Urinary bladder (tissue), 3 donors: ENCODE measurements at regions not wholly inside any gene's neighbourhood (a gene's known extent, or its start where the extent isn't known, plus 50 kb on each side); places are given as distances from the start of the nearest gene placed in this dataset.

Experiments
- DNase-seq: peaks from one replicate; pipeline ENCODE4 v3.0.0-alpha.2; 2015; ENCODE audit errors: extremely low spot score
- H3K27ac ChIP-seq: one replicate; pipeline ENCODE4 v1.5.1; 2013; ENCODE audit warnings: low read depth, mild to moderate bottlenecking, moderate library complexity
- H3K36me3 ChIP-seq: one replicate; pipeline ENCODE4 v1.6.1; 2013; ENCODE audit warnings: mild to moderate bottlenecking, moderate library complexity; ENCODE audit not compliant: insufficient read depth
- H3K4me1 ChIP-seq: one replicate; pipeline ENCODE4 v1.6.1; 2013; ENCODE audit warnings: mild to moderate bottlenecking, moderate library complexity; ENCODE audit not compliant: insufficient read depth
- H3K4me3 ChIP-seq: one replicate; pipeline ENCODE4 v1.5.1; 2013; ENCODE audit warnings: low read depth, low read length
- WGBS: extraction: QIAGEN DNeasy Blood & Tissue Kit; methylation state at CpG from one replicate; pipeline ENCODE4 v1.1.7; 2013; 5-methylcytosine and 5-hydroxymethylcytosine counted together
- donor health status: healthy with polysubstance abuse.
- donor health status: healthy.

DNA sequence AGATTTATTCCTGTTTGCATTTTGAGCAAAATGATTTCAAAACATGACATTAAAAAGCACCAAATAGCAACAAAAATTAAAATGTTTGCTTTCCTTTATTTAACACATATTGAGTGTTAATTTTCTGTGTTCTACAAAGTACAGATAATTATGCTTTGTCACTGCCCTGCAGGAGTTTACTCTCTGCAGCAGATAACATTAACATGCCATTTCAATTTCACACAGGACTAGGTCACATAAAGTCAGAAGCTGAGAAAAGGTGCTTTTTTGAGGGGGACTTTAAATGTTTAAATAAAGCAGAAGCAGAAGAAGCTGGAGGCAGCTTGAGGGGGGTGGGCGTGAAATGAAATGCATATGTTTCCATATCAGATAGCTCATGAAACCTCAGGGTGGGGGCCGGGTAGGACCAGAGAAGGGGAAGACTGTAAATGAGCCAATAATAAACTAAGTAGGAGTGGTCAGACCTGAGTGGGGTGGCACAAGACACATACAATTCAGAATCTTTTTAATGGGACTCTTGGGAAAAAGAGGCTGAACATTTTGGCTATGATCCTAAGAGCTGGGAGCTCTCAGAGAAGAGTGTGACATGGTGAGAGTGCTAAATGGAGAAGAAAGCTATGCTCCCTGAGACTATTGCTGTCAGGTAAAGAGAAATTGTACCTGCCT lies 387.5 kb downstream of the FAM170A start:
- Histone ChIP-seq H3K4me3 (no peak overlapping the region), H3K4me1 (no peaks in the 10 kb centered on the region), H3K27ac (no peak overlapping the region), H3K36me3 (no peaks in the 10 kb centered on the region)
- no peak for DNase-seq
- WGBS: 71% methylated on average over 2 of the region's 2 CpGs

DNA sequence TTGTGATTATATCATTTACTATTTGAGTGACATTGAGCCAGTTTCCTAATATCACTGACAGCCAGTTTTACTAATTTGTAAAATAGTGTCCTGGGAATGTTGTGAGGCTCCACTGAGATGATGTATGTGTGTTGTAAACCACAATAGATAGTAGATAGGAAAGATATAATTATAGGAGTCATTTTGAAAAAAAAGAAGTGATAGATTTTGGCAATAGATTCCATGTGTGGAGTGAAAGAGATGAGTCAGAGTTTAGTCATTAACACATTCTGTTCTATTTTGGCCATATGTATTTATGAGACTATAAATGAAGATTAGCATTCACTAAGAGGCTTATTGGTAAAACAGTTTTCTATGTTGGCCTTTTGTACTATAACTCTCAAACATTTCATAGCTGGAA lies 388.2 kb downstream of the FAM170A start:
- H3K27ac ChIP-seq: no peak overlapping the region
- no peaks in the 10 kb centered on the region for H3K4me1 ChIP-seq
- no peak for DNase-seq
- H3K36me3 ChIP-seq: no peaks in the 10 kb centered on the region
- H3K4me3 ChIP-seq: no peak overlapping the region

DNA sequence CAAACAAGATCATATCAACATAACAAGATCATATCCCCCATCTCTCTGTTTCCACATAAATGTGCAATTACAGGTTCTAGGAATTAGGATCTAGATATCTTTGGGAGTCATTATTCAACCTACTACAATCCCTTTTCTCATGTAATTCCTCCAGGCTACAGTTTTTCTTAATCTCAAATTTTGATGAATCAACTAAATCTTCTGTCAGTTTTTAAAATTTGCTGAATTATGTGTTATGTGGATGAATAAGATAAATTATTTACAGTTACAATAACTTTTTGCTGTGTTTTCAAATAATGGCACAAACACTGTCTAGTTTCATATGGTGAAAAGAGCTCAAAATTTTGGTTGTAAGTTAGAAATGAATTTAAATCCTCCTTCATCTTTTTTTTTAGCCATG lies 405.8 kb downstream of the FAM170A start:
- DNase-seq: no peak
- Histone ChIP-seq H3K36me3 (no peaks in the 10 kb centered on the region), H3K27ac (no peak overlapping the region), H3K4me1 (no peaks in the 10 kb centered on the region), H3K4me3 (no peak overlapping the region)

DNA sequence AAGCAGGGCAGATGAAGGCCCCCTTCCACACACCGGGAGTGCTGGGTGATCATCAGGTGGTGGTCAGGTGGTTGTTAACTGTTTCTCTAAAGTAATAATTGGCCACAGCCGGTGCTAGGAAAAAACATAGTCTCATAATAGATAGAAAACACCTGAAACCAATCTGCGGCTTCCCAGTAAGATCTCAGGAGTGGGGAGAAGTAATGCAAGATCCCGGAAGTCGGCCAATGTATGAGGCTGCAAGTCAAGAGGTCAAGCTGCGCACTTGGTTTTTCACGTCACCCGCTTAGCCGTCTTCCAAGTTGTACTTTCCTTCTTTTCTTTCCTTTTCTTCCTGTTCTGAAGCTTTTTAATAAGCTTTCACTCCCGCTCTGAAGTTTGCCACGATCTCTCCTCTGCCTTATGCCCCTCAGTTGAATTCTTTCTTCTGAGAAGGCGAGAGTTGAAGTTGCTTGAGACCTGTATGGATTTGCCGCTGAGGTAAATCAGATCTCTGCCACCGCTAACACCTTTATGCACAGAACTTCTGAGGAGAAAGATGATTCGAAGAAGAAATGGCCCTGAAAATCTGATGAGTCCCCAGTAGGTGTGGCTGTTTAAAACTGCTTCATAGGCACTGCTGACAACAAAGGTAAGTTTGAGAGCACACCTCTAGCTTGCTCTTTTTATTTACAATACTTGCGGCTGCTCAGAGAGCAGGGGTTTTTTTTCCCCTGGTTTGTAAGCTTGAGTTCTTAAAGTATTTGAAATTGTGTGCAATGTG lies 406.6 kb downstream of the FAM170A start:
- Histone ChIP-seq H3K4me3 (no peak overlapping the region), H3K27ac (no peak overlapping the region), H3K36me3 (no peaks in the 10 kb centered on the region), H3K4me1 (no peaks in the 10 kb centered on the region)
- no peak for DNase-seq
- 94% methylated on average over 16 of the region's 16 CpGs for WGBS

DNA sequence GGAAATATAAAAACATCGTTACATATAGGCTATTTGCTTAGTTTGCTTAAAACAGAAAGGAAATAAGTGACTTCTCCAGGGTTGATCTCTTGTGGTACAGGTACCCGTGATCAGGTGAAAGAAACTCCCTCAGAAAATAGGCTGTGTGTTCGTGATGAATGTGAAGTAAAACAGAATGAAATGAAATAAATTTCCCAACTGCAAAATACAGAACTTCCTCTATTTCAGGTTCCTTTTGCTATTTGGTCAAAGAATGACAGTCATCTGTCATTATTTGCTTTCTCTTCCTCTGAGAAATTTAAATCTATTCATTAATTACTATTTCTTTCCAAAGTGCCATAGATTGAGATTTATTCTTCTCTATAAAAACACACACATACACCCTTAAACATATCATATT lies 408.1 kb downstream of the FAM170A start:
- H3K27ac ChIP-seq: no peak overlapping the region
- no peak for DNase-seq
- no peaks in the 10 kb centered on the region for H3K4me1 ChIP-seq
- WGBS: 86% methylated on average over 3 of the region's 3 CpGs
- no peak overlapping the region for H3K4me3 ChIP-seq
- H3K36me3 ChIP-seq: no peaks in the 10 kb centered on the region

DNA sequence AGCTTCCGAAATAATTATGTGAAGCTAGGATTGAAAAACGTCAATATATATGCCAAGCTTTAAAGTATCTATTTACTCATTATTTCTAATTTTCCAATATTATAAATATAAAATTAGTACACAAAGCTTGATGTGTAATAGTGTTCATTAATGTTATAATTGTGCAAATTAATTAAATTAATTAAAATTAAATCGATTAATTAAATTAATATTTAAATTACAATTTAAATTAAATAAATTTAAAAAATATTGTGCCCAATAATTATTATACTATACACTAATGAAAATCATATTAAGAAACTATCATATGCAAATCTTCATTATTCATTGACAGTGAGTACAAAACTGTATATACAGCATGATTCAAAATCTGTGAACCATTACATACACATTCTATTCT lies 409.8 kb downstream of the FAM170A start:
- 79% methylated on average over 3 of the region's 3 CpGs for WGBS
- no peak overlapping the region for H3K27ac ChIP-seq
- no peak overlapping the region for H3K4me3 ChIP-seq

DNA sequence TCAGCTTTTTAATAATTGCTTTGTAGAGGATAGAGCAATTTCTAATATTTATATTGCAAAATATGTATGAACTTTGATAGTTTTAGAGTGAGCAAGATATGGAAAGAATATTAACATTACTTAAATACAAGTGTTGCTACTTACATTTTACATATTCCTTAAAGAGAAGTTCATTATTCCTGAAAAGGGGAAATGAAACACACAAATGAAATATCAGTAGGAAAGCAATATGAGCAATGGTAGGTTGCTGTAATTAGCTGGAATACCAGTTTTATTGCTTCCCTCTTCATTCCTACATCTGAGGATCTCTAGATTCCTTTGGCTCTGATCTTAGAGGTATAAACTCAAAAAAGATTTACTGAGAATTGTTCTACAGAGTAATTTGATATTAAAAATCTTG lies 414.1 kb downstream of the FAM170A start:
- no peaks in the 10 kb centered on the region for H3K4me1 ChIP-seq
- DNase-seq: no peak
- H3K4me3 ChIP-seq: no peak overlapping the region

More for the DNA sequence above, 409.8 kb downstream of the FAM170A start:
- no peaks in the 10 kb centered on the region for H3K36me3 ChIP-seq
- H3K4me1 ChIP-seq: no peaks in the 10 kb centered on the region
- DNase-seq: no peak

DNA sequence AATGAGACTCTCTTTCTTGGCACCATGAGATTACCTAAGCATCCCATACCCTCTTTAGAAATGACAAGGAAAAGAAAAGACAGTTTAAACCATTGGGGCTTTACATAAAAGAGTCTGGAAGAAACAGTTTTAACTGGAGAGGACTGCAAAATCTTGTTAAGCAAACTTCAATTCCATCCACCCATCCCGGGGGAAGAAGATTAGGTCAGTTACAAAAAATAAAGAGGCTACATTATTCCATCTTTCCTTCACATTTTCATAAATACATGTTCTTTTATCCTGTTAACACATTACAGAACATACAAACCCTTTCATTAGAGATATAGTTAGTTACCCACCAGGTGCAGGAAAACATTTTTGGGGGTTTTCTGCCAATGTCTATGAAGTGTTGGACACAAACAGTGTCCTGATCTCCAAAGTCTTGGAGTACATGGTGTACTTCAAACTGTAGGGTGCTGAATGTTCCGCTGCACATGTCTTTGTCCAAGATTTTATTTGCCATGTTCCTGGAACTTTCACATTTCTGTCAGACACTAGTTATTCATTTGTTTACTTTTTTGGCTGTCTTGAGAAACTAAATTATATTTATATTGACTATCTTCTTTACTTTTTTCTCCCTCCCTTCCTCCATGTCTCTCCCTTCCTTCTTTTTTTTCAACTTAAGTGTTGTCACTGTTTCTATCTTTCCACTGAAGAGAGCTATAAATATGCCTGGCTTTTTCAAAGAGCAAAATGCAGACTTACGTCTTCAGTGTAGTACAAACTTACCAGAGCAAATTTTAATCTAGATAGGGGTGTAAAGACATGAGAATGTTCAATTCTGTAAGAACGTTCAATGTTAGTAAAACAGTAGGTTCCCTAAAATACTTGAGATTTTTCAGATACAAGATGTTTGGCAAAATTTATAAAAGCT lies 410.9 kb upstream of the PRR16 start:
- no peak overlapping the region for H3K27ac ChIP-seq

More for the DNA sequence above, 414.1 kb downstream of the FAM170A start:
- no peaks in the 10 kb centered on the region for H3K36me3 ChIP-seq
- H3K27ac ChIP-seq: no peak overlapping the region

DNA sequence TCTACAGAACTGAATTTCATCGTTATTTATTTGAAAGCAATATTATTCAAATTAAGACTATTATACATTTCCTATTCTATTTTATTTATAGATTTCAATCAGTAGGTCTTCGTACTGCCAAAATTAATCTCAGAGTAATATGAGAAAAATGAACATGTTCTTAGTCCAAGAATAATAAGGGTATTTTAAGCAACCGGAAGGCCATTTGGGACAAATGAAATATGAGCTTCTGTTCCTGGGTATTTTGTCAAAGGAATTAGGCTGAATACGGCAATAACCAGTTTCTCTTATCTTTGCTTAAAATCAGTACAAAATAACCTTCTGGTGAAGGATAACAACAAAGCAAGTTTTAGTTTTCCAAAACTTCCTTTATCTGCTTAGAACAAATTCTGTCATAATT lies 410.3 kb upstream of the PRR16 start:
- H3K36me3 ChIP-seq: no peaks in the 10 kb centered on the region
- WGBS: 65% methylated on average over 4 of the region's 4 CpGs
- H3K4me3 ChIP-seq: no peak overlapping the region
- no peaks in the 10 kb centered on the region for H3K4me1 ChIP-seq
- no peak overlapping the region for H3K27ac ChIP-seq
- DNase-seq: no peak

More for the DNA sequence above, 410.9 kb upstream of the PRR16 start:
- Histone ChIP-seq H3K4me1 (no peaks in the 10 kb centered on the region), H3K36me3 (no peaks in the 10 kb centered on the region), H3K4me3 (no peak overlapping the region)
- WGBS: 54% methylated on average over 4 of the region's 4 CpGs
- DNase-seq: peak; percentile 3

DNA sequence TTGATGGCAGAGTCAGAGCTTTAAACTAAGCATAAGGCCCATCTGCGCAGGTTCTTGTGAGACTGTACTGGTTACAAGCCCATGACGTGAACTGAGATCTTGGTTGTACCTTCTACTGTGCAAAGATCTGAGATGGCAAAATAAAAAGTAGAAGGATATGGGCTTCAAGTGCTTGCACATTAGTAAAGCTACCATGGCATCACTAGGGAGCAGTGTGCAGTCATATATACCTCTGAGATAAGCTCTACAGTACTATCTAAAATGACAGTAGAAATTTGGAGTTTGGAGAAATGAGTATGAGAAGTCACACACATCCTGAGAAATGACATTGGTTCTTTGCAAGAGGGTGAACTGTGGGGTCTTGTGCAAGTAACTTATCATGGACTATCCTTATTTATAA lies 408.2 kb upstream of the PRR16 start:
- no peaks in the 10 kb centered on the region for H3K36me3 ChIP-seq
- no peak overlapping the region for H3K27ac ChIP-seq
- WGBS: 84% methylated on average over 2 of the region's 2 CpGs
- H3K4me1 ChIP-seq: no peaks in the 10 kb centered on the region
- H3K4me3 ChIP-seq: no peak overlapping the region
- no peak for DNase-seq

DNA sequence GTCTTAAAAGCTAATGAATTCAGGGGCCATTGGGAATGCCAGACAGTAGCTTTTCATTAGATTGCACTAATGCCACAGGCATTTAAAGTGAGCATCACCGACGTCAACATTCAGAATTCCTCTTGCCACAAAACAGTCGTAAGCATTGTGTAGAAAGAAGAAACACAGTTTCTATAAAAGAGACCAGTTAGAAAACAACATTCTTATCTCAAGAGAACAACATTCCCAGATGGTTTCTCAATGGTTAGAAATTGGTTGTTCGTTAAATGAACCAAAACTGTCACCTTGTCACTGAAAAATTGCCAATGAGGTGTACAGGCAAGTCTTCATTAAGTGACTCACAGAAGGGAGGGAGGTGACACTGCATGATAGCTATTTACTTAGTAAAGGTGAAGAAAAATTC lies 401.6 kb upstream of the PRR16 start:
- Histone ChIP-seq H3K4me1 (no peaks in the 10 kb centered on the region), H3K27ac (no peak overlapping the region), H3K36me3 (no peaks in the 10 kb centered on the region), H3K4me3 (no peak overlapping the region)
- DNase-seq: no peak
- WGBS: 67% methylated on average over 4 of the region's 4 CpGs

DNA sequence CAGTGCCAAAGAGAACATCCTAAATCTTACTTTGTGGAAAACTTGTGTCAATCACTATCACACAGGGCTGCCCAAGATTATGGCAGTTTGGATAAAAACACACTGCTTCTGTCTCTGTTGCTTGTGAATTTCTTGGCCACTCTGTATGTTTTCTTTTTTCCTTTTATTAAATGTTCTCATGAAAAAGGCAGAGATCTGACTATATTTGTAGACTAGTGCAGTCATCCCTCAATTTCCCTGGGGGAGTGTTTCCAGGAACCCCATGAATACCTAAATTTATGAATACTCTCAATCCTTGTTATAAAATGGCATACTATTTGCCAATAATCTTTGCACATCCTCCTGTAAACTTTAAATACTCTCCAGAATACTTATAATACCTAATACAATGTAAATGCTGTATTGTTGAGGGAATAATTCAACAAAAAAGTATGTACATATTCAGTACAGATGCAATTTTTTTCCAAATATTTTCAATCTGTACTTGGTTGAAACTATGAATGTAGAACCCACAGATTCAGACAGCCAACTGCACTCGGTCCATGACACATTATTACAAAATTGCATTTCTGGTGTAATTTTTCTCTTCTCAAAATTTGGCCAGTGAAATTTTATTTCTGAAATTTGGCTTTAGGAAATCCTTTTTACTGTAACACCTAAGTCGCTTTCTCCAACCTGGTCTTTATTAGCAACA lies 391.9 kb upstream of the PRR16 start:
- Histone ChIP-seq H3K4me3 (no peak overlapping the region), H3K36me3 (no peaks in the 10 kb centered on the region), H3K27ac (no peak overlapping the region), H3K4me1 (no peaks in the 10 kb centered on the region)
- WGBS: 96% methylated on average over 2 of the region's 2 CpGs
- no peak for DNase-seq

DNA sequence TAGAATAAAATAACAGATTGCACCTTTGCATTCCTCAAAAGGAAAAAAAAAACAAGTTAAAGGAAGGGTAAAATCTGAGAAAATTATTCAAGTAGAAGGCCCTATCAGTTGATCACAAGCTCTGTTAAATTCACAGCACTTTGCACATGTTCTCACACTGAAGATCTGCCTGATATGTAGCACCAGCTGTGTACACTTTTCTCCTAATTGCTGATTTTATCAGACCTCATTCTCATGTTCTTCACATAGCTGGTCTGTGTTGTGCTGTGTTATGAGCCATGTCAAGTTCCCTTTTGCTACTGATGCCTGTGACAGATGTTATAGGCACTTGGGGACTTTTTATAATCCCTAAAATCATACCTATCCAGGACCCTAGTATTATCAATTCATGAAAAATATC lies 390.4 kb upstream of the PRR16 start:
- no peak for DNase-seq
- Histone ChIP-seq H3K36me3 (no peaks in the 10 kb centered on the region), H3K27ac (no peak overlapping the region), H3K4me1 (no peaks in the 10 kb centered on the region), H3K4me3 (no peak overlapping the region)
